ENCODE measurements at regions not wholly inside any gene's neighbourhood (a gene's known extent, or its start where the extent isn't known, plus 50 kb on each side); places are given as distances from the start of the nearest gene placed in this dataset.

DNA sequence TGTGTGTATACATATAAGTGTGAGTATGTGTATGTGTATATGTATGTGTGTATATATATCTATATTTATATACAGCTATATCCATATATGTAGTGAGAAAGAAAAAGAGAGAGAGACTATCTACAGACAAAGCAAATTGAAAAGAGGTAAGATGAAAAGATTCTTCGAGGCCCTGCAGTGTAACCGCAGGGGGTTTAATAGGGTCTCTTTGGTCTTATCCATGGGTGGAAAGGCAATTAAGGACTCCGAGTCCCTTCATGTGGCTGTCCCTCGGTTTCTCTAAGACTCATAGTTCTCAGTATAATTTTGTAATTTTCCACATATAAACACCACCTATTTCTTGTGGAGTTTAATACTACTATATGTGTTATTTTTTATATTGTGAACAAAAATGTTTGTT lies 50.6 kb upstream of the JAZF1 start:
- no peak for DNase-seq (ENCODE audit: low read depth in 2 of 2)

GRCh38 chr7:28236560-28236959 lies 56.0 kb upstream of the JAZF1 start:
- no peak for DNase-seq (ENCODE audit: low read depth in 2 of 2)

- DNase-seq (ENCODE audit: low read depth in 2 of 2) = no peak
These were observed 56.8 kb upstream of the JAZF1 start for GRCh38 chr7:28237363-28237762.

GRCh38 chr7:28239823-28240204 lies 59.2 kb upstream of the JAZF1 start:
- DNase-seq (ENCODE audit: low read depth in 2 of 2) = no peak

GRCh38 chr7:28240481-28240880 lies 59.9 kb upstream of the JAZF1 start:
- DNase-seq (ENCODE audit: low read depth in 2 of 2) = no peak

- DNase-seq (ENCODE audit: low read depth in 2 of 2) = no peak
These were observed 63.3 kb upstream of the JAZF1 start for GRCh38 chr7:28243861-28244260.

- DNase-seq (ENCODE audit: low read depth in 2 of 2) = no peak
These were observed 64.7 kb upstream of the JAZF1 start for GRCh38 chr7:28245123-28245878.

- no peak for DNase-seq (ENCODE audit: low read depth in 2 of 2)
These were observed 66.4 kb upstream of the JAZF1 start for GRCh38 chr7:28246921-28247461.

DNA sequence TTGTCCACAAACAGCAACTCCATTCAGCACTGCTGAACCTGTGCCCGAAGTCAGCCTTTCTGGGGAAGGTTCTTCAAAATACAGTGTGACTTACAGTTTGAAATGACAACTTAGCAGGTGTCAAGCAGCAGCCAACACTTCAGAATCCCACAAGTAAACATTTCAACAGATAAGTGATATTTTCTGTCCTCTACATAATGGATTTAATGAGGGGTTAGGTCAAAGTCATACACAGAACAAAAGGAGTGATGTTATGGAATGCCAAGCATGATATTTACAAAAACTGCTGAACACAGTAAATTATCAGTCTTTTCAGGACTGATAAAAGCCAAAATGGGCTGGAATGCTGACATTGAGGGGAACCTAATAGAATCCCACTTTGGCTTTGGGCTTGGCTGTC lies 77.6 kb upstream of the JAZF1 start:
- no peak for DNase-seq (ENCODE audit: low read depth in 2 of 2)

DNA sequence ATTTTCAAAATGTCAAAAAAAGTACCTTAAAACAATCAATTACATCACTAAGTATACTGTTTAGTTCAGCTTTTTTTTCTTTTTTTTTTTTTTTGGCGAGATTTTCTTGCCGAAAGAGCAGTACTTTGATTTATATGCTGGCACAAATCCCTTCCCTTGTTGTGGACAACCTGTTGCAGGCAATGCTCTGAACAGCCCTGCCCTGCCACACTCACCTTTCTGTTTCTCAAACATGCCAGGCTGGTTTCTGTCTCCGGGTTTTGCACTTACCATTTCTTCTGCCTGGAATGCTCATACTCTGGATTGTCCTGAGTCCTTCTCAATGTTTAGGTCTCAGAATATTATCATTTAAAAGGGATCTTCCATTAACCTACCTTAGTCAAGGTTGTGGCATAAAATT lies 80.4 kb upstream of the JAZF1 start:
- no peak for DNase-seq (ENCODE audit: low read depth in 2 of 2)

DNA sequence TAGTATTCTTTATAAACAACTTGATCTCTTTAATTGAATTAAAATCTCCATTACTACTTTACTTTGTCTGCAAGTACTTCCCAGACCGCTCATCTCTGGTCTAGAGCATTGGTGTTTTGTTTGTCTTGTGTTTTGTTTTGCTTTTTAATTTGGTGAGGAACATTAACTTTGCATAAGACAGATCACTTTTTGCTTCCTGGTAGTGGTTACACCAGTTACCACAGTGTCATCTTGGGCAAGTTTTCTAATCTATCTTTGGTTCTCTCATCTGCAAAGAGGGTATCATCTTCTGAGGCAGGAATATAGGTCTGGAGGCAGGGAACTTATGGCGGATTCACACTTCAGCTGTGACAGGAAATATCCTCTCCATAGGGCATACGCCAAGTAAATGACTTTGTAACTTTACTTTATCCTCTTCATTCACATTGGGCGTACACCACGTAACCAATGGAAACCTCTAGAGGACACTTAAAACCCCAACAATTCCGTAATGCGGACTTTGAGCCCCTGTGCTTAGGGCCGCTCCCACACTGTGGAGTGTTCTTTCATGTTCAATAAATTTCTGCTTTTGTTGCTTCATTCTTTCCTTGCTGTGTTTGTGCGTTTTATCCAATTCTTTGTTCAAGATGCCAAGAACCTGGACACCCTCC lies 83.2 kb upstream of the JAZF1 start:
- no peak for DNase-seq (ENCODE audit: low read depth in 2 of 2)

DNA sequence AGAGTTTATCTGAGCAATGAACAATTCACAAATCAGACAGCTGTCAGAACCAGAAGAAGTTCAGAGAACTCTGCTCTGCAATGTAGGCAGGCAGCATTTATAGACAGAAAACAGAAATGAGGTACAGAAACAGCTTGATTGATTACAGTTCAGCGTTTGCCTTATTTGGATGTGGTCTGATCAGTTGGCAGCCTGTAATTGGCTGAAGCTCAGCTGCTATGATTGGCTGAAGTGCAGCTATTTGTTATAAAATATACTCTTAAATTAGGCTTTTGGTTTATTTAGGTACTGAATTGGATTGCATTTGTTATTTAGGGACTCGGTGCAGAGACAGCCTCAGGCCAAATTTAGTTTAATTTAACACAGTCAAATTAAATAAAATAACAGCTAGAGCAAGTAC lies 85.8 kb upstream of the JAZF1 start:
- DNase-seq (ENCODE audit: low read depth in 2 of 2) = no peak

DNA sequence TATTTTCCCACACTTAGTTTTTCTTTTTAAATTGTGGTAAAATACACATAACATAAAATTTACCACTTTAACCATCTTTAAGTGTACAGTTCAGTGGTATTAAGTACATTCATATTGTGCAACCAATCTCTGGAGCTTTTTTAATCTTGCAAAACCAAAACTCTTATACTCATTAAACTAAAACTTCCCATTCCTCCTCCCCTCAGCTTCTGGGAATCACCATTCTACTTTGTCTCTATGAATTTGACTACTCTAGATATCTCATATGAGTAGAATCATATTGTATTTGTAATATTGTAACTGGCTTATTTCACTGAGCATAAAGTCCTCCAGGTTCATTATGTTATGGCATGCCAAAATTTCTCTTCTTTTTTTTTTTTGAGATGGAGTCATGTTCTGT lies 86.4 kb upstream of the JAZF1 start:
- no peak for DNase-seq (ENCODE audit: low read depth in 2 of 2)

- DNase-seq (ENCODE audit: low read depth in 2 of 2) = no peak
These were observed 89.2 kb upstream of the JAZF1 start for GRCh38 chr7:28269700-28270361.

DNA sequence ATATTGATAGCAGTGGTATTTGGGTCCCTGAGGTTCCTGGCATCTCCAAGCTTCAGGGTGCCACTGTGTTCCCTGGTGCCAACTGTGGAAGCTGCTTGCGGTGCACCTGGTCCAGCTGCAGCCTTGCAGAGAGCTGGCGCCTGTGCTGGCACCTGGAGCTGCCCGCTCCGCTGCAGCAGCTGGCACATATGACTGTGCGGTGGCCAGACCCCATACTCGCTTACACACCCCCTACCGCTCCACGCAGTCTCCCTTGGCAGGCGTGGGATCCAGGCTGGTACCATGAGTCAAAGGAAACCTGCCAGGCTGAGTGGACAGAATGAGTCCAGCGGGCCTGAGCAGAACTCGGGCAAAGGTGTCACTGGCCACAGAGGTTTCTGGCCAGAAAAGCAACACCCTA lies 89.9 kb upstream of the JAZF1 start:
- no peak for DNase-seq (ENCODE audit: low read depth in 2 of 2)

DNA sequence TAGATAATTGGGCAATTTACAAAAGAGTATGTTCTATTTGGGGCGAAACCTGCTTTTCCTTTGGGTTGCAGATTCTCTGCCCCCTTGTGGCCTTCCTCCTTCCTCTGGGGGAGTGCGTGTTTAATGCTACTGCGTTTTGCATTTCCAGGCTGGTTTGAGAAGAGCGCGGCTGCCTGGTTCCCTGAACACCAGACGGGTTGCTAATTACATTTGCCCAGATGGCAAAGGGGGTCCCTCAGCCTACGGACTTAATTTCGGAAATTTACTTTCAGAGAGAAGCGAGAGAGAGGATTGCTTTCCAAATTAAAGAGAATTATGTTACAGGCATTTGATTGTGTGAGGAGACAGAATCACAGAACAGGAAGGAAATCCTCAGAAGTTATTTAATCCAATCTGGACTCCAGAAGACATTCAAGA lies 91.9 kb upstream of the JAZF1 start:
- peak; percentile 8 to 21 for DNase-seq (ENCODE audit: low read depth in 2 of 2)

- no peak for DNase-seq (ENCODE audit: low read depth in 2 of 2)
These were observed 95.7 kb upstream of the JAZF1 start for GRCh38 chr7:28276298-28276697.

DNA sequence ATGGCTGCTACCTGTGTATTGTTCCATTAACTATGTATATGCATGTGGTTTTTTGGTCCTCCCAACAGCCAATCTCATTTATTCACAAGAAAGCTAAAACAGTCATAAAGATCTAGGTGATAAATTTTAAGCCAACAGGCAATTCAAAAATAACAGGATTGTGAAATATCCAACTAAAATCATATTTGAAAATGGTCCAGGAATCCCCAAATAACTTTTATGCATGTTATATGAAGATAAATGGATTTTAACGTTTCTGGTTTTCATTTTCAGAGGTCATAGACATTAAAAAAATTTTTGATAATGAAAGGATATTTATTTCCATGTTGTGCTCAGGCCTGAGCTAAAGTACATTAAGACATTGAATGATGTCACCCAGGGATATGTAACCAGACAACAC lies 96.8 kb upstream of the JAZF1 start:
- no peak for DNase-seq (ENCODE audit: low read depth in 2 of 2)

DNA sequence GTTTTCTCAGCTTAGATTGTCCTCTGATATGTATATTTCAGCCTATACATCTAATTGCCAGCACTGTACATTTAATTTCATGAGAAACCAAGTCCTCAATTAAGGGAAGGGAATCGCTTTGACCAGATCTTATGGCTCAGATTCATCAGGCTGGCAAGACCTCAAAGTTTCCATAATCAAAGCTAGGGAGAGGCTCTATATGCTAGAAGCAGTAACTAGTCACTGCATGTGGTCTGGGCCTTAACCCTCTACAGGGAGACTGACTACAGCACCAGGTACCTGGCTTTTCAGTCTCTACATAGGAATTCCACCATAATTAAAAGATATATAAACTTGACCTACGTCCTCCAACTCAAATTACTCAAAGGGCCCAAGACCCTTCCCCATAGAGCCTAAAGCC lies 97.4 kb upstream of the JAZF1 start:
- no peak for DNase-seq (ENCODE audit: low read depth in 2 of 2)

DNA sequence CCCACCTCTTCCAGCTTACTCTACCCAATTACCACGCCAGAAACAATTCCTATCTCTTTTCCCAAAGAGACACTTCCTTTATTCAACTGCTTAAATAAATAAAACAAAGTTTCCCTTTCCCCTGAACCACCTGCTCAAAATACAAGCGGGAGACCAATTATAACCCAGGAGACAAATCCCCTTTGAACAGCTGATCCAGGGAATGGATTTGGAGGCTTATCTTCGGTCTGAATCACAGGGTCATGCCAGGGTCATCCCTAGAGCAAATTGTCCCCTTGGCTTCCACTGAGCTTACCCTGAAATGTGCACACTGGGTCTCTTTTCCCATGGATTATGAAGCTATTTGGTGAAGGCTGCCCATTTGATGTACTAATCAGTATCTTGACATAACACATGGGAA lies 99.9 kb upstream of the JAZF1 start:
- no peak for DNase-seq (ENCODE audit: low read depth in 2 of 2)

- no peak for DNase-seq (ENCODE audit: low read depth in 2 of 2)
These were observed 109.9 kb upstream of the JAZF1 start for GRCh38 chr7:28290496-28290895.

- DNase-seq (ENCODE audit: low read depth in 2 of 2) = no peak
These were observed 111.0 kb upstream of the JAZF1 start for GRCh38 chr7:28291559-28291958.
